ENCODE measurements at regions not wholly inside any gene's neighbourhood (a gene's known extent, or its start where the extent isn't known, plus 50 kb on each side); places are given as distances from the start of the nearest gene placed in this dataset.

- DNase-seq (ENCODE audit: low read depth, low spot score), result no peak
These were observed 52.7 kb upstream of the PELI1 start for GRCh38 chr2:64196963-64197362.

GRCh38 chr2:64201151-64201550 lies 56.9 kb upstream of the PELI1 start:
- no peak for DNase-seq (ENCODE audit: low read depth, low spot score)

- no peak for DNase-seq (ENCODE audit: low read depth, low spot score)
These were observed 58.1 kb upstream of the PELI1 start for GRCh38 chr2:64202206-64202845.

- DNase-seq (ENCODE audit: low read depth, low spot score), result no peak
These were observed 59.1 kb upstream of the PELI1 start for GRCh38 chr2:64203131-64203857.

GRCh38 chr2:64203858-64204632 lies 59.8 kb upstream of the PELI1 start:
- no peak for DNase-seq (ENCODE audit: low read depth, low spot score)

GRCh38 chr2:64204703-64205102 lies 60.5 kb upstream of the PELI1 start:
- no peak for DNase-seq (ENCODE audit: low read depth, low spot score)

- no peak for DNase-seq (ENCODE audit: low read depth, low spot score)
These were observed 61.2 kb upstream of the PELI1 start for GRCh38 chr2:64205415-64205814.

- no peak for DNase-seq (ENCODE audit: low read depth, low spot score)
These were observed 63.4 kb upstream of the PELI1 start for GRCh38 chr2:64207573-64207972.

GRCh38 chr2:64210816-64211215 lies 66.6 kb upstream of the PELI1 start:
- DNase-seq (ENCODE audit: low read depth, low spot score), result no peak

- no peak for DNase-seq (ENCODE audit: low read depth, low spot score)
These were observed 67.2 kb upstream of the PELI1 start for GRCh38 chr2:64211276-64211921.

- no peak for DNase-seq (ENCODE audit: low read depth, low spot score)
These were observed 68.1 kb upstream of the PELI1 start for GRCh38 chr2:64212346-64212745.

GRCh38 chr2:64212801-64213321 lies 68.6 kb upstream of the PELI1 start:
- no peak for DNase-seq (ENCODE audit: low read depth, low spot score)

GRCh38 chr2:64213532-64214275 lies 69.5 kb upstream of the PELI1 start:
- DNase-seq (ENCODE audit: low read depth, low spot score), result no peak

- DNase-seq (ENCODE audit: low read depth, low spot score), result no peak
These were observed 70.3 kb upstream of the PELI1 start for GRCh38 chr2:64214281-64215115.

GRCh38 chr2:64217198-64217869 lies 73.1 kb upstream of the PELI1 start:
- no peak for DNase-seq (ENCODE audit: low read depth, low spot score)

GRCh38 chr2:64218137-64218802 lies 74.0 kb upstream of the PELI1 start:
- no peak for DNase-seq (ENCODE audit: low read depth, low spot score)

GRCh38 chr2:64219149-64219548 lies 74.9 kb upstream of the PELI1 start:
- DNase-seq (ENCODE audit: low read depth, low spot score), result no peak

GRCh38 chr2:64220265-64220664 lies 76.0 kb upstream of the PELI1 start:
- DNase-seq (ENCODE audit: low read depth, low spot score), result no peak

All from smooth muscle cell of the brain vasculature (primary cell).